PC-9 (cell line): ENCODE measurements at regions not wholly inside any gene's neighbourhood (a gene's known extent, or its start where the extent isn't known, plus 50 kb on each side); places are given as distances from the start of the nearest gene placed in this dataset.

Experiments
- BruUV-seq: library from RNA; stranded (reverse); fragments of 400-500 nt; replicated peaks from 2 replicates; lab custom pipeline; 2021; lab: Mats Ljungman, UMichigan
- CTCF ChIA-PET: fragments of 300-600 bp; sonication (Branson Sonifier 250); formaldehyde crosslinking; loops from one replicate; lab custom pipeline; 2022; ENCODE audit warnings: antibody characterized with exemption; lab: Charles Lee
- POLR2A ChIA-PET: fragments of 300-600 bp; sonication (Branson Sonifier 250); formaldehyde crosslinking; loops from one replicate; lab custom pipeline; 2022; ENCODE audit warnings: antibody characterized with exemption; ENCODE audit not compliant: unreplicated experiment; lab: Charles Lee
- DNase-seq, 2 experiments: peaks; one replicate each; pipeline versions ENCODE4 v3.0.0 to v3.0.0-alpha.2; 2015 to 2022; ENCODE audit warnings: mixed read lengths in 1 of 2
- H2AFZ ChIP-seq: fragments of 200-600 bp; sonication (generic); 2 replicates; pipeline ENCODE4 v1.8.1; 2017; ENCODE audit warnings: antibody characterized with exemption
- H3F3A ChIP-seq: fragments of 200-600 bp; sonication (generic); 2 replicates; pipeline ENCODE4 v1.8.1; 2017; ENCODE audit warnings: antibody characterized with exemption, mild to moderate bottlenecking, low read depth; ENCODE audit not compliant: insufficient read depth
- H3K27ac ChIP-seq: fragments of 200-600 bp; sonication (generic); 2 replicates; pipeline ENCODE4 v1.6.1; 2016; ENCODE audit warnings: mixed run types
- H3K27me3 ChIP-seq: fragments of 200-600 bp; sonication (generic); 2 replicates; pipeline ENCODE4 v1.6.1; 2016; ENCODE audit warnings: low read depth, mixed run types; ENCODE audit not compliant: insufficient read depth
- H3K36me3 ChIP-seq: fragments of 200-600 bp; sonication (generic); 2 replicates; pipeline ENCODE4 v1.6.1; 2016; ENCODE audit warnings: low read depth, mixed run types
- H3K4me1 ChIP-seq: fragments of 200-600 bp; sonication (generic); replicated peaks from 2 replicates; pipeline ENCODE4 v1.6.1; 2016; ENCODE audit warnings: mixed run types; ENCODE audit not compliant: insufficient read depth
- H3K4me2 ChIP-seq: fragments of 200-600 bp; sonication (generic); 2 replicates; pipeline ENCODE4 v1.6.1; 2017; ENCODE audit warnings: mixed run types
- H3K4me3 ChIP-seq: fragments of 200-600 bp; sonication (generic); 2 replicates; pipeline ENCODE4 v1.6.1; 2016; ENCODE audit warnings: mixed run types
- H3K79me2 ChIP-seq: fragments of 200-600 bp; sonication (generic); 2 replicates; pipeline ENCODE4 v1.6.1; 2017; ENCODE audit warnings: low read depth, mixed run types
- H3K9me2 ChIP-seq: fragments of 200-600 bp; sonication (generic); 2 replicates; pipeline ENCODE4 v1.8.1; 2017; ENCODE audit warnings: mild to moderate bottlenecking; ENCODE audit not compliant: insufficient read depth
- H3K9me3 ChIP-seq: fragments of 200-600 bp; sonication (generic); 2 replicates; pipeline ENCODE4 v1.8.1; 2016; ENCODE audit warnings: low read depth; ENCODE audit not compliant: insufficient read depth
- H4K20me1 ChIP-seq: fragments of 200-600 bp; sonication (generic); 2 replicates; pipeline ENCODE4 v1.8.1; 2017; ENCODE audit not compliant: insufficient read depth
- EZH2 ChIP-seq: fragments of 200-600 bp; sonication (generic); IDR thresholded peaks from 2 replicates; pipeline ENCODE4 v1.8.0; 2017; ENCODE audit warnings: antibody characterized with exemption, low read depth
- intact Hi-C: fragments of 100-400 bp; cut with micrococcal nuclease; formaldehyde crosslinking; loops from one replicate; pipeline ENCODE4 v1.10.0; 2022; ENCODE audit not compliant: unreplicated experiment
- TF ChIP-seq, protein P1 (sequence below): fragments of 200-600 bp; sonication (generic); conservative IDR thresholded peaks from 2 replicates; pipeline ENCODE4 v1.6.1; 2017; ENCODE audit warnings: mixed run types, antibody characterized with exemption, mild to moderate bottlenecking, moderate library complexity

DNA sequence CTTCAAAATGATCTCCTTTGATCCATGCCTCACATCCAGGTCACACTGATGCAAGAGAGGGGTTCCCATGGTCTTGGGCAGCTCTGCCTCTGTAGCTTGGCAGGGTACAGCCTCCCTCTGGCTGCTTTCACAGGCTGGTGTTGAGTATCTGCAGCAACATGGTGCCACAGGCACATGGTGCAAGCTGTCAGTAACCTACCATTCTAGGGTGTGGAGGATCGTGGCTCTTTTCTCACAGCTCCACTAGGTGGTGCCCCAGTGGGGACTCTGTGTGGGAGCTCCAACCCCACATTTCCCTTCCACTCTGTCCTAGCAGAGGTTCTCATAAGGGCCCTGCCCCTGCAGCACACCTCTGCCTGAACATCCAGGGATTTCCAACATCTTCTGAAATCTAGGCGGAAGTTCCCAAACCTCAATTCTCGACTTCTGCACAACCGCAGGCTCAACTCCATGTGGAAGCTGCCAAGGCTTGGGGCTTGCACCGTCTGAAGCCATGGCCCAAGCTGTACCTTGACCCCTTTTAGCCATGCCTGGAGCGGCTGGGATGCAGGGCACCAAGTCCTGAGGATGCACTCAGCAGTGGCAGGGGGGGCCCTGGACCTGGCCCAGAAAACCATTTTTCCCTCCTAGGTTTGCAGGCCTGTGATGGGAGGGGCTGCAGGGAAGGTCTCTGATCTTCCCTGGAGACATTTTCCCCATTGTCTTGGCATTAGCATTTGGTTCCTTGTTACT lies 137.8 kb upstream of the NUDT6 start:
- H3F3A ChIP-seq = no peaks in the 10 kb centered on the region
- H3K36me3 ChIP-seq = no peaks in the 10 kb centered on the region
- CTCF ChIA-PET = interaction anchor here (0.6 kb wide), 1 partner anchor 8 kb away, joined by 8 read pairs; no protein-coding TSS in a partner anchor
- no peaks in the 10 kb centered on the region for H3K27me3 ChIP-seq
- no peaks in the 10 kb centered on the region for H4K20me1 ChIP-seq
- no peaks in the 10 kb centered on the region for H3K9me3 ChIP-seq
- H3K27ac ChIP-seq = no peak overlapping the region
- no peak for DNase-seq
- no peaks in the 10 kb centered on the region; the same call in 1 of the 2 replicates for H3K4me1 ChIP-seq
- no peaks in the 10 kb centered on the region for H3K79me2 ChIP-seq
- intact Hi-C loops = no loop called here
- H3K9me2 ChIP-seq = 0 out of 2 replicates have a peak, but pooled peaks cover 3% of the 10 kb centered on the region
- TF ChIP-seq, protein P1, sequence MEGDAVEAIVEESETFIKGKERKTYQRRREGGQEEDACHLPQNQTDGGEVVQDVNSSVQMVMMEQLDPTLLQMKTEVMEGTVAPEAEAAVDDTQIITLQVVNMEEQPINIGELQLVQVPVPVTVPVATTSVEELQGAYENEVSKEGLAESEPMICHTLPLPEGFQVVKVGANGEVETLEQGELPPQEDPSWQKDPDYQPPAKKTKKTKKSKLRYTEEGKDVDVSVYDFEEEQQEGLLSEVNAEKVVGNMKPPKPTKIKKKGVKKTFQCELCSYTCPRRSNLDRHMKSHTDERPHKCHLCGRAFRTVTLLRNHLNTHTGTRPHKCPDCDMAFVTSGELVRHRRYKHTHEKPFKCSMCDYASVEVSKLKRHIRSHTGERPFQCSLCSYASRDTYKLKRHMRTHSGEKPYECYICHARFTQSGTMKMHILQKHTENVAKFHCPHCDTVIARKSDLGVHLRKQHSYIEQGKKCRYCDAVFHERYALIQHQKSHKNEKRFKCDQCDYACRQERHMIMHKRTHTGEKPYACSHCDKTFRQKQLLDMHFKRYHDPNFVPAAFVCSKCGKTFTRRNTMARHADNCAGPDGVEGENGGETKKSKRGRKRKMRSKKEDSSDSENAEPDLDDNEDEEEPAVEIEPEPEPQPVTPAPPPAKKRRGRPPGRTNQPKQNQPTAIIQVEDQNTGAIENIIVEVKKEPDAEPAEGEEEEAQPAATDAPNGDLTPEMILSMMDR = no peak
- TF ChIP-seq EZH2 = no peak
- H2AFZ ChIP-seq = no peak overlapping the region
- H3K4me3 ChIP-seq = no peak overlapping the region
- no peak overlapping the region for H3K4me2 ChIP-seq
- POLR2A ChIA-PET = no interaction called here
- BruUV-seq = no TSS peak

DNA sequence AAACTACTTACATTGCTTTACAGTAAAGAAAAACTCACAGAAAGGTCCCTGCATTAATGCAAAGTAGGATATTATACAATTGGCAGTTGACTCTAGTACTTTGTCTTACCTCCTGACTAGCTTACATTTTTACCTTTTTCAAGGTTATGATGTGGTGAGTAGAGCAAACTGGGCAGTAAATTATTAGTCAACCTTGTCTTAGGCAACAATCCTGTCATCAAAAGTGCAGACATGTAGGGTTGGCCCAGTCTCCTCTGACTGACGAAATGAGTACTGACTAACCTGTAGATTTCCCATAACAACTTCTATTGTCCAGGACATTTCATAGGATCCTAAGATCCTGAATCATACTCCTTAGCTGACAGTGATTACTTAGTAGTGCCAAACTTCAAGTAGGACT lies 142.0 kb upstream of the NUDT6 start:
- intact Hi-C loops = no loop called here
- Histone ChIP-seq H3K9me2 (0 out of 2 replicates have a peak, but pooled peaks cover 3% of the 10 kb centered on the region), H3K79me2 (no peaks in the 10 kb centered on the region), H3K4me3 (no peak overlapping the region), H3K9me3 (no peaks in the 10 kb centered on the region), H2AFZ (no peak overlapping the region), H3K27ac (no peak overlapping the region), H4K20me1 (no peaks in the 10 kb centered on the region; the same call in 1 of the 2 replicates), H3F3A (no peaks in the 10 kb centered on the region), H3K36me3 (no peaks in the 10 kb centered on the region), H3K4me2 (no peak overlapping the region), H3K4me1 (no peaks in the 10 kb centered on the region; the same call in 1 of the 2 replicates), H3K27me3 (no peaks in the 10 kb centered on the region)
- BruUV-seq = no TSS peak
- ChIA-PET POLR2A (interaction anchor here (0.5 to 0.7 kb wide), 2 partner anchors 117 to 1010 kb away, joined by 3 to 4 read pairs; no protein-coding TSS in a partner anchor), CTCF (no interaction called here)
- DNase-seq = peak in 1 of 2 experiments; percentile 59
- TF ChIP-seq, protein P1 = no peak
- no peak for TF ChIP-seq EZH2

DNA sequence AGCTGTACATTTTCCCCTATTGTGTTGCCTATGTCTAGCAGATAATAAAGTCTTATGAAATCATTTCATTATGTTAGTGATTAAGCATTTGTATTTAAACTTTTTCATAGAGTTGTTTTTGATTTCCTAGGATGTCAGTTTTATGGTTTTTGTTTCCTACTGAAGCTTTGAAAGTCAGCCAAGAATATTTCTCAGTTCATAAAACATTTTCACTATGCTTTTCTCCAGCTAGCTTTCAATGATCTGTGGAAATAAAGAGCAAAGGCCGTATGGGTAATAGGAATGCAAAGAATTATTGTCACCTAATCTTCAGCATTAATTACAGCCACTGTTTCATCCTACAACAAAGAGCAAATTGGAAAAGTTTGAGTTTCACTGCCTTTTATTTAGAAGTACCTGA lies 145.7 kb upstream of the NUDT6 start:
- intact Hi-C loops = no loop called here
- Histone ChIP-seq H2AFZ (no peak overlapping the region), H3K27me3 (no peaks in the 10 kb centered on the region), H3K4me3 (no peak overlapping the region), H3F3A (no peaks in the 10 kb centered on the region), H3K36me3 (no peaks in the 10 kb centered on the region), H3K9me3 (no peaks in the 10 kb centered on the region), H4K20me1 (no peaks in the 10 kb centered on the region; the same call in 1 of the 2 replicates), H3K79me2 (no peaks in the 10 kb centered on the region), H3K4me1 (no peaks in the 10 kb centered on the region; the same call in 1 of the 2 replicates), H3K9me2 (0 out of 2 replicates have a peak, but pooled peaks cover 3% of the 10 kb centered on the region), H3K4me2 (no peak overlapping the region), H3K27ac (no peak overlapping the region)
- no TSS peak for BruUV-seq
- DNase-seq = no peak
- CTCF ChIA-PET = interaction anchor here (0.6 kb wide), 1 partner anchor 8 kb away, joined by 8 read pairs; no protein-coding TSS in a partner anchor
- TF ChIP-seq EZH2 = no peak
- TF ChIP-seq, protein P1 = no peak
- POLR2A ChIA-PET = no interaction called here
